GM20000 (cell line): ENCODE measurements at regions not wholly inside any gene's neighbourhood (a gene's known extent, or its start where the extent isn't known, plus 50 kb on each side); places are given as distances from the start of the nearest gene placed in this dataset.

Source experiments
- DNase-seq: peaks from one replicate; pipeline ENCODE4 v3.0.0; 2012; ENCODE audit warnings: low spot score
- CTCF ChIP-seq: IDR thresholded peaks from 2 replicates; pipeline ENCODE4 v1.5.1; 2012; ENCODE audit warnings: mild to moderate bottlenecking, control low read depth; ENCODE audit errors: extremely low read depth, missing control alignments

GRCh38 chr2:221844212-221845020 is 272.3 kb upstream of the EPHA4 start:
- no peak for DNase-seq
- TF ChIP-seq CTCF = no peak

GRCh38 chr2:221836095-221836494 is 264.0 kb upstream of the EPHA4 start:
- no peak for TF ChIP-seq CTCF
- no peak for DNase-seq

- no peak for DNase-seq
- no peak for TF ChIP-seq CTCF
Measured at GRCh38 chr2:221833966-221834365, 261.9 kb upstream of the EPHA4 start.

GRCh38 chr2:221831051-221831450 is 258.9 kb upstream of the EPHA4 start:
- TF ChIP-seq CTCF = no peak
- no peak for DNase-seq

GRCh38 chr2:221822416-221822815 is 250.3 kb upstream of the EPHA4 start:
- DNase-seq = no peak
- no peak for TF ChIP-seq CTCF

GRCh38 chr2:221818616-221819320 is 246.7 kb upstream of the EPHA4 start:
- no peak for TF ChIP-seq CTCF
- DNase-seq = no peak

GRCh38 chr2:221817878-221818277 is 245.8 kb upstream of the EPHA4 start:
- DNase-seq = no peak
- TF ChIP-seq CTCF = no peak
